SK-N-SH treated with all-trans-retinoic acid at 6 μM for 48 hours (cell line): ENCODE measurements at regions not wholly inside any gene's neighbourhood (a gene's known extent, or its start where the extent isn't known, plus 50 kb on each side); places are given as distances from the start of the nearest gene placed in this dataset.

ENCODE experiments used
- ATAC-seq: fragments of 200-7000 bp; cut with Tn5 transposase; 3 replicates; pipeline ENCODE4 v1.9.1; 2020; ENCODE audit warnings: mild to moderate bottlenecking, moderate library complexity
- ARNTL ChIP-seq: fragments of 450-650 bp; formaldehyde crosslinking; IDR thresholded peaks from 2 replicates; pipeline ENCODE4 v1.5.0; 2020; ENCODE audit warnings: low read depth, mild to moderate bottlenecking, moderate library complexity, borderline replicate concordance
- BACH2 ChIP-seq: fragments of 250-450 bp; sonication (Bioruptor Pico); IDR thresholded peaks from 2 replicates; pipeline ENCODE4 v1.9.0; 2021; ENCODE audit warnings: mild to moderate bottlenecking, borderline replicate concordance
- CSDC2 ChIP-seq: fragments of 250-450 bp; sonication (Bioruptor Pico); IDR thresholded peaks from 2 replicates; pipeline ENCODE4 v1.5.0; 2020; ENCODE audit warnings: mild to moderate bottlenecking, moderate library complexity
- ESRRG ChIP-seq: fragments of 250-450 bp; sonication (Bioruptor Pico); IDR thresholded peaks from 2 replicates; pipeline ENCODE4 v1.6.1; 2021; ENCODE audit warnings: mild to moderate bottlenecking
- GLIS3 ChIP-seq: fragments of 250-450 bp; sonication (Bioruptor Pico); IDR thresholded peaks from 2 replicates; pipeline ENCODE4 v1.5.0; 2020; ENCODE audit warnings: mild to moderate bottlenecking, moderate library complexity
- ISL1 ChIP-seq: fragments of 250-450 bp; sonication (Bioruptor Pico); IDR thresholded peaks from 2 replicates; pipeline ENCODE4 v2.1.2; 2022; ENCODE audit warnings: mild to moderate bottlenecking, moderate library complexity
- OSR1 ChIP-seq: fragments of 250-450 bp; sonication (Bioruptor Pico); IDR thresholded peaks from 2 replicates; pipeline ENCODE4 v1.8.0; 2022; ENCODE audit warnings: moderate library complexity, mild to moderate bottlenecking, inconsistent platforms
- PPARA ChIP-seq: fragments of 250-450 bp; sonication (Bioruptor Pico); IDR thresholded peaks from 2 replicates; pipeline ENCODE4 v1.5.0; 2020; ENCODE audit warnings: mild to moderate bottlenecking, borderline replicate concordance
- RARB ChIP-seq: fragments of 250-450 bp; sonication (Bioruptor Pico); IDR thresholded peaks from 2 replicates; pipeline ENCODE4 v1.8.0; 2021; ENCODE audit warnings: mild to moderate bottlenecking, moderate library complexity
- SNAI2 ChIP-seq: fragments of 250-450 bp; sonication (Bioruptor Pico); IDR thresholded peaks from 2 replicates; pipeline ENCODE4 v1.5.0; 2020; ENCODE audit warnings: mild to moderate bottlenecking, moderate library complexity
- TCF4 ChIP-seq: fragments of 250-450 bp; sonication (Bioruptor Pico); IDR thresholded peaks from 2 replicates; pipeline ENCODE4 v1.8.0; 2021; ENCODE audit warnings: mild to moderate bottlenecking, moderate library complexity, borderline replicate concordance
- TOX ChIP-seq: fragments of 250-450 bp; sonication (Bioruptor Pico); IDR thresholded peaks from 2 replicates; pipeline ENCODE4 v1.8.0; 2021; ENCODE audit warnings: mild to moderate bottlenecking, moderate library complexity, borderline replicate concordance
- ZC3H10 ChIP-seq: fragments of 250-450 bp; sonication (Bioruptor Pico); IDR thresholded peaks from 2 replicates; pipeline ENCODE4 v1.5.1; 2021; ENCODE audit warnings: mild to moderate bottlenecking, moderate library complexity
- ZFP30 ChIP-seq: fragments of 450-650 bp; formaldehyde crosslinking; IDR thresholded peaks from 2 replicates; pipeline ENCODE4 v1.5.0; 2022; ENCODE audit warnings: mild to moderate bottlenecking, moderate library complexity
- ZNF565 ChIP-seq: fragments of 450-650 bp; formaldehyde crosslinking; conservative IDR thresholded peaks from 2 replicates; pipeline ENCODE4 v1.5.0; 2020; ENCODE audit warnings: low read depth, mild to moderate bottlenecking, moderate library complexity
- ZNF70 ChIP-seq: fragments of 450-650 bp; formaldehyde crosslinking; IDR thresholded peaks from 2 replicates; pipeline ENCODE4 v1.5.0; 2020; ENCODE audit warnings: mild to moderate bottlenecking, moderate library complexity
- ZNF8 ChIP-seq: fragments of 450-650 bp; formaldehyde crosslinking; IDR thresholded peaks from 2 replicates; pipeline ENCODE4 v1.5.0; 2020; ENCODE audit warnings: mild to moderate bottlenecking, moderate library complexity
- TF ChIP-seq, protein P1 (sequence below): fragments of 250-450 bp; sonication (Bioruptor Pico); IDR thresholded peaks from 2 replicates; pipeline ENCODE4 v1.8.0; 2020; ENCODE audit warnings: mild to moderate bottlenecking, moderate library complexity, borderline replicate concordance
- TF ChIP-seq, protein P2 (sequence below): fragments of 250-450 bp; sonication (Bioruptor Pico); IDR thresholded peaks from 2 replicates; pipeline ENCODE4 v1.5.0; 2020; ENCODE audit warnings: mild to moderate bottlenecking, moderate library complexity
- TF ChIP-seq, protein P3 (sequence below): fragments of 250-450 bp; sonication (Bioruptor Pico); IDR thresholded peaks from 2 replicates; pipeline ENCODE4 v1.8.0; 2021; ENCODE audit warnings: low read depth, mild to moderate bottlenecking, moderate library complexity, borderline replicate concordance
- TF ChIP-seq, protein P4 (sequence below): fragments of 250-450 bp; sonication (Bioruptor Pico); IDR thresholded peaks from 2 replicates; pipeline ENCODE4 v1.5.1; 2021; ENCODE audit warnings: mild to moderate bottlenecking, moderate library complexity

DNA sequence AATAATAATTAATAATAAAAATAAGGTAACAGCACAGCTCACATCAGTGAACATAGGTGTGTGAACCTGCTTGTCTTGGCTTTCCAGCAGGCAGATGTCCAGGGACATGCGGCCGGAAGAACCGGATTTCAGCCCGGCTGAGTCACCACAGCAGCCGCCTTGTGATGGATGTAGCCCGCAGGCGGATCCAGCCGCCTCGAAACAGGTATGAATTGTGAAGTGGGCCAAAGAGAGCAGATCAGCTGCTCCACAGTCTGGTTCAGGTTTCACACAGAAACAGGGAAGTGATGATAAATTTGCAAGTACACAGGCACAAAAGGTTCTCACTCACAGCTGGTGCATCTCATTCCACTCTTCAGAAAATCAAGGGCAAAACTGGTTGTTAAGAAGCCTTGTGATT, 55.1 kb downstream of the ID4 start:
- ATAC-seq, result no peak
- no peak for TF ChIP-seq TOX (CRISPR knock-in tag)
- TF ChIP-seq, protein P1, sequence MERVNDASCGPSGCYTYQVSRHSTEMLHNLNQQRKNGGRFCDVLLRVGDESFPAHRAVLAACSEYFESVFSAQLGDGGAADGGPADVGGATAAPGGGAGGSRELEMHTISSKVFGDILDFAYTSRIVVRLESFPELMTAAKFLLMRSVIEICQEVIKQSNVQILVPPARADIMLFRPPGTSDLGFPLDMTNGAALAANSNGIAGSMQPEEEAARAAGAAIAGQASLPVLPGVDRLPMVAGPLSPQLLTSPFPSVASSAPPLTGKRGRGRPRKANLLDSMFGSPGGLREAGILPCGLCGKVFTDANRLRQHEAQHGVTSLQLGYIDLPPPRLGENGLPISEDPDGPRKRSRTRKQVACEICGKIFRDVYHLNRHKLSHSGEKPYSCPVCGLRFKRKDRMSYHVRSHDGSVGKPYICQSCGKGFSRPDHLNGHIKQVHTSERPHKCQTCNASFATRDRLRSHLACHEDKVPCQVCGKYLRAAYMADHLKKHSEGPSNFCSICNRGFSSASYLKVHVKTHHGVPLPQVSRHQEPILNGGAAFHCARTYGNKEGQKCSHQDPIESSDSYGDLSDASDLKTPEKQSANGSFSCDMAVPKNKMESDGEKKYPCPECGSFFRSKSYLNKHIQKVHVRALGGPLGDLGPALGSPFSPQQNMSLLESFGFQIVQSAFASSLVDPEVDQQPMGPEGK (CRISPR knock-in tag), result no peak
- TF ChIP-seq ISL1, result no peak
- no peak for TF ChIP-seq ZNF565
- no peak for TF ChIP-seq CSDC2
- no peak for TF ChIP-seq ZNF70
- TF ChIP-seq, protein P2, sequence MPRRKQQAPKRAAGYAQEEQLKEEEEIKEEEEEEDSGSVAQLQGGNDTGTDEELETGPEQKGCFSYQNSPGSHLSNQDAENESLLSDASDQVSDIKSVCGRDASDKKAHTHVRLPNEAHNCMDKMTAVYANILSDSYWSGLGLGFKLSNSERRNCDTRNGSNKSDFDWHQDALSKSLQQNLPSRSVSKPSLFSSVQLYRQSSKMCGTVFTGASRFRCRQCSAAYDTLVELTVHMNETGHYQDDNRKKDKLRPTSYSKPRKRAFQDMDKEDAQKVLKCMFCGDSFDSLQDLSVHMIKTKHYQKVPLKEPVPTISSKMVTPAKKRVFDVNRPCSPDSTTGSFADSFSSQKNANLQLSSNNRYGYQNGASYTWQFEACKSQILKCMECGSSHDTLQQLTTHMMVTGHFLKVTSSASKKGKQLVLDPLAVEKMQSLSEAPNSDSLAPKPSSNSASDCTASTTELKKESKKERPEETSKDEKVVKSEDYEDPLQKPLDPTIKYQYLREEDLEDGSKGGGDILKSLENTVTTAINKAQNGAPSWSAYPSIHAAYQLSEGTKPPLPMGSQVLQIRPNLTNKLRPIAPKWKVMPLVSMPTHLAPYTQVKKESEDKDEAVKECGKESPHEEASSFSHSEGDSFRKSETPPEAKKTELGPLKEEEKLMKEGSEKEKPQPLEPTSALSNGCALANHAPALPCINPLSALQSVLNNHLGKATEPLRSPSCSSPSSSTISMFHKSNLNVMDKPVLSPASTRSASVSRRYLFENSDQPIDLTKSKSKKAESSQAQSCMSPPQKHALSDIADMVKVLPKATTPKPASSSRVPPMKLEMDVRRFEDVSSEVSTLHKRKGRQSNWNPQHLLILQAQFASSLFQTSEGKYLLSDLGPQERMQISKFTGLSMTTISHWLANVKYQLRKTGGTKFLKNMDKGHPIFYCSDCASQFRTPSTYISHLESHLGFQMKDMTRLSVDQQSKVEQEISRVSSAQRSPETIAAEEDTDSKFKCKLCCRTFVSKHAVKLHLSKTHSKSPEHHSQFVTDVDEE (CRISPR knock-in tag), result no peak
- no peak for TF ChIP-seq RARB (CRISPR knock-in tag)
- TF ChIP-seq BACH2 (CRISPR knock-in tag), result no peak

DNA sequence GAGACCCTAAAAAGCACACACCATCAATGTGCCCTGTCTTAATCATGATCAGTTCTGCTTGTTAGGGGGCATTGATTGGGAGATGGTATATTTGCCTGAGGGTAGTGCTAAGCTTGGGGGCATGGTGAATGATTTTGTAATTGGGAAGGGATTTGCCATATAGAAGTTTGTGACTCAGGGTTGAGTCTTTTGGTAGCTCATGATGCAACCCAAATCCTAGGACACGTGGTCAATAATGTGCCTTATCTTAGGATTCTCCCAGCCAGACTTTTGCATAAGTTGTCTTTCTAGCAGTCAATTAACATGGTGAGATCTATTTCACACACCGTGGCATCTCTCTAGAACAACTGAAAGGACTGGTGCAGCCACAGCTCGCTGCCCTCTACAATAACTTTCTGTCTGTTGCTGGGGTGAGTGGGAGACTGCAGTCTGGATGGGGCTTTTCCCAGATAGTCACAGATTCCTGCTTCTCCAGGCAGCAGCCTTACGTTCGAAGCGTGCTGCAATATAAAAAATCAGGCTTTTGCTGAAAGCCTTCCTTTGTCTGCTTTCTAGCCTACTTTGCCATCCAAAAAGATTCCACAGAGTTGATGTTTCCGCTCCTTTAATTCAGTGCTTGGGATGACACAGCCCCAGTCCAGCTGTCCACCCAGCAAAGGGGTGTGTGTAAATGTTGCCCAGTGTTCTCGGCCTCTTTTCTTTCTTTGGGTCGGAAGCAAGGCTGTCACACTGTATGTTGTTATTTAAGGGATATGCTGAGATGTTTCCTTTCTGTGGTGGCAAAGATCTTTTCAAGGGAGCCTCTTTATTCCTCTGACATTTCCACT, 58.9 kb downstream of the ID4 start:
- ATAC-seq, result no peak
- TF ChIP-seq ZFP30 (CRISPR knock-in tag) (no peak), SNAI2 (CRISPR knock-in tag) (no peak), ZC3H10 (no peak), BACH2 (CRISPR knock-in tag) (no peak), GLIS3 (CRISPR knock-in tag) (no peak), PPARA (CRISPR knock-in tag) (no peak), CSDC2 (no peak), ARNTL (CRISPR knock-in tag) (no peak), TOX (CRISPR knock-in tag) (no peak), ZNF565 (no peak), RARB (CRISPR knock-in tag) (no peak), ESRRG (CRISPR knock-in tag) (no peak), TCF4 (CRISPR knock-in tag) (no peak), ZNF70 (no peak), OSR1 (CRISPR knock-in tag) (no peak), ZNF8 (CRISPR knock-in tag) (no peak)
- TF ChIP-seq, protein P2 (CRISPR knock-in tag), result no peak
- TF ChIP-seq, protein P3, sequence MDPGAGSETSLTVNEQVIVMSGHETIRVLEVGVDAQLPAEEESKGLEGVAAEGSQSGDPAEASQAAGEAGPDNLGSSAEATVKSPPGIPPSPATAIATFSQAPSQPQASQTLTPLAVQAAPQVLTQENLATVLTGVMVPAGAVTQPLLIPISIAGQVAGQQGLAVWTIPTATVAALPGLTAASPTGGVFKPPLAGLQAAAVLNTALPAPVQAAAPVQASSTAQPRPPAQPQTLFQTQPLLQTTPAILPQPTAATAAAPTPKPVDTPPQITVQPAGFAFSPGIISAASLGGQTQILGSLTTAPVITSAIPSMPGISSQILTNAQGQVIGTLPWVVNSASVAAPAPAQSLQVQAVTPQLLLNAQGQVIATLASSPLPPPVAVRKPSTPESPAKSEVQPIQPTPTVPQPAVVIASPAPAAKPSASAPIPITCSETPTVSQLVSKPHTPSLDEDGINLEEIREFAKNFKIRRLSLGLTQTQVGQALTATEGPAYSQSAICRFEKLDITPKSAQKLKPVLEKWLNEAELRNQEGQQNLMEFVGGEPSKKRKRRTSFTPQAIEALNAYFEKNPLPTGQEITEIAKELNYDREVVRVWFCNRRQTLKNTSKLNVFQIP (CRISPR knock-in tag), result no peak
- TF ChIP-seq, protein P4, sequence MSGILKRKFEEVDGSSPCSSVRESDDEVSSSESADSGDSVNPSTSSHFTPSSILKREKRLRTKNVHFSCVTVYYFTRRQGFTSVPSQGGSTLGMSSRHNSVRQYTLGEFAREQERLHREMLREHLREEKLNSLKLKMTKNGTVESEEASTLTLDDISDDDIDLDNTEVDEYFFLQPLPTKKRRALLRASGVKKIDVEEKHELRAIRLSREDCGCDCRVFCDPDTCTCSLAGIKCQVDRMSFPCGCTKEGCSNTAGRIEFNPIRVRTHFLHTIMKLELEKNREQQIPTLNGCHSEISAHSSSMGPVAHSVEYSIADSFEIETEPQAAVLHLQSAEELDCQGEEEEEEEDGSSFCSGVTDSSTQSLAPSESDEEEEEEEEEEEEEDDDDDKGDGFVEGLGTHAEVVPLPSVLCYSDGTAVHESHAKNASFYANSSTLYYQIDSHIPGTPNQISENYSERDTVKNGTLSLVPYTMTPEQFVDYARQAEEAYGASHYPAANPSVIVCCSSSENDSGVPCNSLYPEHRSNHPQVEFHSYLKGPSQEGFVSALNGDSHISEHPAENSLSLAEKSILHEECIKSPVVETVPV, result no peak
- TF ChIP-seq, protein P1 (CRISPR knock-in tag), result no peak
